HL-60 (cell line): ENCODE measurements at regions not wholly inside any gene's neighbourhood (a gene's known extent, or its start where the extent isn't known, plus 50 kb on each side); places are given as distances from the start of the nearest gene placed in this dataset.

Experiments used
- DNase-seq, 2 experiments: peaks; one replicate each; pipeline ENCODE4 v3.0.0-alpha.2; 2010 to 2020; ENCODE audit warnings: low read depth in 1 of 2, low spot score in 1 of 2
- H3K27ac ChIP-seq: fragments of 250-450 bp; sonication (Bioruptor Pico); replicated peaks from 2 replicates; pipeline ENCODE4 v1.5.1; 2020; ENCODE audit warnings: mild to moderate bottlenecking, moderate library complexity
- H3K27me3 ChIP-seq: fragments of 250-450 bp; sonication (Bioruptor Pico); 2 replicates; pipeline ENCODE4 v1.5.1; 2021; ENCODE audit warnings: mild to moderate bottlenecking, moderate library complexity; ENCODE audit not compliant: insufficient read depth, poor library complexity, severe bottlenecking
- H3K4me3 ChIP-seq: replicated peaks from 2 replicates; pipeline ENCODE4 v1.5.1; 2011; ENCODE audit warnings: mild to moderate bottlenecking, control low read depth, low read length; ENCODE audit not compliant: insufficient read depth
- CTCF ChIP-seq: IDR thresholded peaks from one replicate; pipeline ENCODE4 v1.5.1; 2011; ENCODE audit warnings: low read length, control low read depth, inconsistent platforms; ENCODE audit not compliant: insufficient read depth
- GABPA ChIP-seq: IDR thresholded peaks from 2 replicates; pipeline ENCODE4 v1.6.1; 2012; ENCODE audit warnings: low read depth
- POLR2AphosphoS5 ChIP-seq: IDR thresholded peaks from 2 replicates; pipeline ENCODE4 v1.6.1; 2012; ENCODE audit warnings: low read depth
- SPI1 ChIP-seq: IDR thresholded peaks from 2 replicates; pipeline ENCODE4 v1.6.1; 2012; ENCODE audit warnings: low read depth, mild to moderate bottlenecking, borderline replicate concordance
- TF ChIP-seq, protein P1 (sequence below): IDR thresholded peaks from 2 replicates; pipeline ENCODE4 v1.6.1; 2012; ENCODE audit warnings: low read depth; ENCODE audit not compliant: insufficient replicate concordance

GRCh38 chr18:41860987-41861386 is 94.0 kb upstream of the PIK3C3 start:
- peaks cover 12% of the 10 kb centered on the region for H3K27me3 ChIP-seq
- DNase-seq: no peak
- TF ChIP-seq SPI1 (no peak), POLR2AphosphoS5 (no peak), CTCF (no peak), GABPA (no peak)
- TF ChIP-seq, protein P1, sequence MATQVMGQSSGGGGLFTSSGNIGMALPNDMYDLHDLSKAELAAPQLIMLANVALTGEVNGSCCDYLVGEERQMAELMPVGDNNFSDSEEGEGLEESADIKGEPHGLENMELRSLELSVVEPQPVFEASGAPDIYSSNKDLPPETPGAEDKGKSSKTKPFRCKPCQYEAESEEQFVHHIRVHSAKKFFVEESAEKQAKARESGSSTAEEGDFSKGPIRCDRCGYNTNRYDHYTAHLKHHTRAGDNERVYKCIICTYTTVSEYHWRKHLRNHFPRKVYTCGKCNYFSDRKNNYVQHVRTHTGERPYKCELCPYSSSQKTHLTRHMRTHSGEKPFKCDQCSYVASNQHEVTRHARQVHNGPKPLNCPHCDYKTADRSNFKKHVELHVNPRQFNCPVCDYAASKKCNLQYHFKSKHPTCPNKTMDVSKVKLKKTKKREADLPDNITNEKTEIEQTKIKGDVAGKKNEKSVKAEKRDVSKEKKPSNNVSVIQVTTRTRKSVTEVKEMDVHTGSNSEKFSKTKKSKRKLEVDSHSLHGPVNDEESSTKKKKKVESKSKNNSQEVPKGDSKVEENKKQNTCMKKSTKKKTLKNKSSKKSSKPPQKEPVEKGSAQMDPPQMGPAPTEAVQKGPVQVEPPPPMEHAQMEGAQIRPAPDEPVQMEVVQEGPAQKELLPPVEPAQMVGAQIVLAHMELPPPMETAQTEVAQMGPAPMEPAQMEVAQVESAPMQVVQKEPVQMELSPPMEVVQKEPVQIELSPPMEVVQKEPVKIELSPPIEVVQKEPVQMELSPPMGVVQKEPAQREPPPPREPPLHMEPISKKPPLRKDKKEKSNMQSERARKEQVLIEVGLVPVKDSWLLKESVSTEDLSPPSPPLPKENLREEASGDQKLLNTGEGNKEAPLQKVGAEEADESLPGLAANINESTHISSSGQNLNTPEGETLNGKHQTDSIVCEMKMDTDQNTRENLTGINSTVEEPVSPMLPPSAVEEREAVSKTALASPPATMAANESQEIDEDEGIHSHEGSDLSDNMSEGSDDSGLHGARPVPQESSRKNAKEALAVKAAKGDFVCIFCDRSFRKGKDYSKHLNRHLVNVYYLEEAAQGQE: no peak
- H3K27ac ChIP-seq: no peak overlapping the region
- no peak overlapping the region for H3K4me3 ChIP-seq

DNA sequence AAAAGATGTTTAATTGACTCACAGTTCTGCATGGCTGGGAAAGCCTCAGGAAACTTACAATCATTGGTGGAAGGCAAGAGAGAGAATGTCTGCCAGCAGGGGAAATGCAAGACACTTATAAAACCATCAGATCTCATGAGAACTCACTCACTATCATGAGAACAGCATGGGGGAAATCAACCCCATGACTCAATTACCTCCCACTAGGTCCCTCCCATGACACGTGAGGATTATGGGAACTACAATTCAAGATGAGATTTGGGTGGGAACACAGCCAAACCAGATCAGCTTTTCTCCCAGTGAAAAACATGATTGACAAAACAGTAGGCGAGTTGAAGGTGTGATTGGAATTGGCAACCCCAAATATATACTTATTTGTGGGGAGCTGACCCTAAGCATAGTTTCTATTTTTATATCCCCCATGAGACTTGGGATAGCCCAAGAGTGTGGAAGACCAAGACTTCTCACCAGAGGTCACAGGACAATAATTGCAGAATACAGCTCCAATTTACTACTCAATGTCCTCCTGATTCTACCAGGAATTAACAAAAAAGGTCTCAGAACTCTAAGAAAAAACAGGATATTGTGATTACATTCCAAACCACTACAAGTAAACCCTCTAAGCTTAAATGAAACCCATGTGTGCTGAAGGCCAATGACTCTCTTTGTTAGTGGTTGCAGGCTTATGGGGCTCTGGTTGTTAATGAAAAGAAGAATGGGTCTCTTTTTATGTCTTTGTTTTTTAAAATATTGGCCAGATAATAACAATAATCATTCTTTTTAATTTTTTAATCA is 96.1 kb upstream of the PIK3C3 start:
- H3K27me3 ChIP-seq: peaks cover 12% of the 10 kb centered on the region
- no peak overlapping the region for H3K27ac ChIP-seq
- no peak overlapping the region for H3K4me3 ChIP-seq
- DNase-seq: no peak
- TF ChIP-seq SPI1 (no peak), GABPA (no peak), POLR2AphosphoS5 (no peak), CTCF (no peak)
- TF ChIP-seq, protein P1: no peak

DNA sequence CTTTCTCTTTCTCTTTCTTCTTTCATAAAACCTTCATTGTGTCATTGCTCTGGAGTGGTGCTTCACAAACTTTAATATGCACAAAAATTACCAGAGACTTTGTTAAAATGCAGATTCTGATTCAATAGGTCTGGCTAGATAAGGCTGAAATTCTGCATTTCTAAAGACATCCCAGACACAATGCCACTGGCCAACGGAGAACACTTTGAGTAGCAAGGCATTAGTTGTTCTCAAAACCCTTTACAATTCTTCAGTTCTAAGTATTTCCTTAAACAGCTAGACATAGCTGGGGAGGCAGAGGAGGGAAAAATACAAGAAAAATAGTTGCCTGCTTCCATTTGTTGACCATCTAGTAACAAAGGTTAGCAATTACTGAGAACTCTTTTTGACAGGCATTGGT is 101.8 kb upstream of the PIK3C3 start:
- H3K27ac ChIP-seq: no peak overlapping the region
- no peak for DNase-seq
- H3K27me3 ChIP-seq: peaks cover 10% of the 10 kb centered on the region
- TF ChIP-seq CTCF (no peak), SPI1 (no peak), GABPA (no peak), POLR2AphosphoS5 (no peak)
- TF ChIP-seq, protein P1: no peak
- H3K4me3 ChIP-seq: no peak overlapping the region
